GM18498 (cell line): ENCODE measurements at regions not wholly inside any gene's neighbourhood (a gene's known extent, or its start where the extent isn't known, plus 50 kb on each side); places are given as distances from the start of the nearest gene placed in this dataset.

ENCODE experiments used
- ATAC-seq: cut with Tn5 transposase; IDR thresholded peaks from one replicate; pipeline ENCODE4 v1.9.1; 2021; ENCODE audit warnings: mild to moderate bottlenecking, moderate library complexity; ENCODE audit not compliant: unreplicated experiment

GRCh38 chr6:23277521-23278179, 708.3 kb downstream of the HDGFL1 start:
- no peak for ATAC-seq

- ATAC-seq, result no peak
These were observed 708.8 kb downstream of the HDGFL1 start for GRCh38 chr6:23278180-23278532.

- no peak for ATAC-seq
These were observed 711.1 kb downstream of the HDGFL1 start for GRCh38 chr6:23280437-23280836.

GRCh38 chr6:23282252-23283021, 713.1 kb downstream of the HDGFL1 start:
- ATAC-seq, result no peak

- no peak for ATAC-seq
These were observed 724.3 kb downstream of the HDGFL1 start for GRCh38 chr6:23293653-23294052.

GRCh38 chr6:23301556-23301955, 732.2 kb downstream of the HDGFL1 start:
- no peak for ATAC-seq

- no peak for ATAC-seq
These were observed 733.1 kb downstream of the HDGFL1 start for GRCh38 chr6:23302514-23302913.

GRCh38 chr6:23305325-23305943, 736.1 kb downstream of the HDGFL1 start:
- no peak for ATAC-seq

GRCh38 chr6:23306251-23306950, 737.0 kb downstream of the HDGFL1 start:
- no peak for ATAC-seq

GRCh38 chr6:23307516-23307915, 738.1 kb downstream of the HDGFL1 start:
- no peak for ATAC-seq

GRCh38 chr6:23308166-23308565, 738.8 kb downstream of the HDGFL1 start:
- ATAC-seq, result no peak

- ATAC-seq, result no peak
These were observed 741.8 kb downstream of the HDGFL1 start for GRCh38 chr6:23311211-23311610.

GRCh38 chr6:23316131-23316530, 746.8 kb downstream of the HDGFL1 start:
- no peak for ATAC-seq

GRCh38 chr6:23316931-23317330, 747.6 kb downstream of the HDGFL1 start:
- ATAC-seq, result no peak

- no peak for ATAC-seq
These were observed 750.2 kb downstream of the HDGFL1 start for GRCh38 chr6:23319582-23319981.

GRCh38 chr6:23320471-23321015, 751.2 kb downstream of the HDGFL1 start:
- no peak for ATAC-seq

- no peak for ATAC-seq
These were observed 754.5 kb downstream of the HDGFL1 start for GRCh38 chr6:23323897-23324296.

GRCh38 chr6:23325065-23325464, 755.7 kb downstream of the HDGFL1 start:
- ATAC-seq, result no peak

- no peak for ATAC-seq
These were observed 758.3 kb downstream of the HDGFL1 start for GRCh38 chr6:23327621-23328020.

GRCh38 chr6:23329086-23329485, 759.7 kb downstream of the HDGFL1 start:
- ATAC-seq, result no peak

- ATAC-seq, result no peak
These were observed 761.3 kb downstream of the HDGFL1 start for GRCh38 chr6:23330632-23331031.
